Osteoblast (primary cell): ENCODE measurements at regions not wholly inside any gene's neighbourhood (a gene's known extent, or its start where the extent isn't known, plus 50 kb on each side); places are given as distances from the start of the nearest gene placed in this dataset.

Source experiments
- DNase-seq: peaks from one replicate; pipeline ENCODE4 v3.0.0; 2011; ENCODE audit warnings: low spot score, mixed read lengths; ENCODE audit not compliant: insufficient read length; ENCODE audit errors: missing footprints
- H2AFZ ChIP-seq: 2 replicates; pipeline ENCODE4 v1.6.0; 2011; ENCODE audit warnings: mild to moderate bottlenecking, low read length
- H3K27ac ChIP-seq: 2 replicates; pipeline ENCODE4 v1.5.1; 2011; ENCODE audit warnings: mild to moderate bottlenecking, low read depth, low read length, moderate library complexity
- H3K27me3 ChIP-seq: 2 replicates; pipeline ENCODE4 v1.6.0; 2012; ENCODE audit warnings: mild to moderate bottlenecking, control low read depth, inconsistent platforms, low read length, moderate library complexity; ENCODE audit not compliant: insufficient read depth
- H3K36me3 ChIP-seq: 2 replicates; pipeline ENCODE4 v1.5.1; 2011; ENCODE audit warnings: mild to moderate bottlenecking, low read length, control low read depth, moderate library complexity; ENCODE audit not compliant: insufficient read depth
- H3K4me1 ChIP-seq: 2 replicates; pipeline ENCODE4 v1.5.1; 2011; ENCODE audit warnings: mild to moderate bottlenecking, low read length, control low read depth, moderate library complexity; ENCODE audit not compliant: insufficient read depth
- H3K4me2 ChIP-seq: 2 replicates; pipeline ENCODE4 v1.6.0; 2011; ENCODE audit warnings: mild to moderate bottlenecking, low read length; ENCODE audit not compliant: insufficient read depth
- H3K4me3 ChIP-seq: fragments of 200-600 bp; sonication (generic); 3 replicates; pipeline ENCODE4 v1.5.1; 2012; ENCODE audit warnings: mild to moderate bottlenecking, low read length, inconsistent platforms; ENCODE audit not compliant: insufficient read depth
- H3K79me2 ChIP-seq: 2 replicates; pipeline ENCODE4 v1.6.0; 2012; ENCODE audit warnings: mild to moderate bottlenecking, low read length, control low read depth, inconsistent platforms; ENCODE audit not compliant: insufficient read depth
- H3K9me3 ChIP-seq: 2 replicates; pipeline ENCODE4 v1.5.1; 2011; ENCODE audit warnings: low read depth, low read length, control low read depth
- H4K20me1 ChIP-seq: 2 replicates; pipeline ENCODE4 v1.6.0; 2012; ENCODE audit warnings: mild to moderate bottlenecking, low read length, control low read depth; ENCODE audit not compliant: insufficient read depth
- CTCF ChIP-seq: IDR thresholded peaks from 2 replicates; pipeline ENCODE4 v1.5.1; 2011; ENCODE audit warnings: mild to moderate bottlenecking, low read depth, low read length, moderate library complexity; ENCODE audit errors: extremely low read depth

DNA sequence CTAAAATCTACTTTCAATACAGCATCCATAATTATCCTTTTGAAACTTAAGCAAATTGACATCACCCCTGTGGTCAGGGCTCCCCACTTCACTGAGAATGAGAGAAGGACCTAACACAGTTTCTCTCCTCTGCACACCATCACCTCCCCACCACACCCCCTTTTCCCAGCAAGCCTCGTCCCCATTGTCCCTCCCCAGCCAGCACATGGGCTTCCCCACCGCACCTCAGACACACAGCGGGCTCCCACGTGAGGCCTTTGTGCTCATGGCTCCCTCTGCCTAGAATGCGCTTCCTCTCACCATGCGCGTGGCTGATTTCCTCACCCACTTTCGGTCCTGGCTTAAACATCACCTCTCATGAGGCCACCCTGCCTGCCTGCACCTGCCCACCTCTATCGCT is 639.0 kb upstream of the FRG1 start:
- Histone ChIP-seq H2AFZ (no peak overlapping the region), H3K79me2 (no peaks in the 10 kb centered on the region), H4K20me1 (no peaks in the 10 kb centered on the region), H3K4me1 (no peaks in the 10 kb centered on the region), H3K36me3 (no peaks in the 10 kb centered on the region), H3K4me3 (no peak overlapping the region), H3K27me3 (no peaks in the 10 kb centered on the region), H3K4me2 (no peak overlapping the region), H3K9me3 (no peaks in the 10 kb centered on the region), H3K27ac (no peak overlapping the region)
- no peak for TF ChIP-seq CTCF
- no peak for DNase-seq

- no peak for TF ChIP-seq CTCF
- no peaks in the 10 kb centered on the region for H4K20me1 ChIP-seq
- H3K36me3 ChIP-seq, result no peaks in the 10 kb centered on the region
- H3K4me3 ChIP-seq, result no peak overlapping the region
- no peak overlapping the region for H3K27ac ChIP-seq
- no peaks in the 10 kb centered on the region for H3K79me2 ChIP-seq
- H3K9me3 ChIP-seq, result no peaks in the 10 kb centered on the region
- H3K4me1 ChIP-seq, result no peaks in the 10 kb centered on the region
- H2AFZ ChIP-seq, result no peak overlapping the region
- DNase-seq, result no peak
- no peak overlapping the region for H3K4me2 ChIP-seq
- no peaks in the 10 kb centered on the region for H3K27me3 ChIP-seq
Observed at GRCh38 chr4:189302719-189303118, 638.0 kb upstream of the FRG1 start.

- Histone ChIP-seq H3K4me1 (no peaks in the 10 kb centered on the region), H3K27me3 (no peaks in the 10 kb centered on the region), H3K27ac (no peak overlapping the region), H3K9me3 (no peaks in the 10 kb centered on the region), H4K20me1 (no peaks in the 10 kb centered on the region), H3K4me3 (no peak overlapping the region), H3K79me2 (no peaks in the 10 kb centered on the region), H2AFZ (no peak overlapping the region), H3K36me3 (no peaks in the 10 kb centered on the region), H3K4me2 (no peak overlapping the region)
- DNase-seq, result no peak
- TF ChIP-seq CTCF, result no peak
Observed at GRCh38 chr4:189304167-189304566, 636.5 kb upstream of the FRG1 start.

DNA sequence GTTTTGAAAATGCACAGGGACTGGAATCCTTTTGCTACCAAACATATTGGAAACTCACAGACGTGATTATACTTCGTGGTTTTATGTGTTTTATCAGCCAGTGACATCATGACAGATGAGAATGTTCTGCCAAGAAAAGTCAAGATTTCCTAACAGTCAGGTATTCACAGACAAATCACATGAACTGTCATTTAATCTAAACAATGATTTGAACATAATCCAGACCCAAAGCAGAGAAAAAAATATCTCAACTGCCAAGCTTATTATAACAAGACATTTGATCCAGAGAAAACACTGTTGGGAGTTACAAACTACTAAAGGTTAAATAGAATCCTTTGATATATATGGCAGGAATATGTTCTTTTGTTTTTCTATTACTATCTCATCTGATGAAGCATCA is 635.9 kb upstream of the FRG1 start:
- Histone ChIP-seq H3K79me2 (no peaks in the 10 kb centered on the region), H3K27ac (no peak overlapping the region), H2AFZ (no peak overlapping the region), H4K20me1 (no peaks in the 10 kb centered on the region), H3K4me3 (no peak overlapping the region), H3K4me2 (no peak overlapping the region), H3K27me3 (no peaks in the 10 kb centered on the region), H3K36me3 (no peaks in the 10 kb centered on the region), H3K4me1 (no peaks in the 10 kb centered on the region), H3K9me3 (no peaks in the 10 kb centered on the region)
- no peak for TF ChIP-seq CTCF
- no peak for DNase-seq
